Testis (tissue), 2 donors: ENCODE measurements at regions not wholly inside any gene's neighbourhood (a gene's known extent, or its start where the extent isn't known, plus 50 kb on each side); places are given as distances from the start of the nearest gene placed in this dataset.

Experiments
- CTCF ChIP-seq, 3 experiments: fragments of 450-650 bp in 2 of 3; fragments of 200-600 bp in 1 of 3; sonication (generic) in 1 of 3; IDR thresholded peaks; one replicate each; pipeline ENCODE4 v1.5.1; 2016 to 2019; ENCODE audit warnings: antibody characterized with exemption in 3 of 3, mild to moderate bottlenecking in 2 of 3, moderate library complexity in 1 of 3
- POLR2A ChIP-seq: fragments of 450-650 bp; IDR thresholded peaks from one replicate; pipeline ENCODE4 v1.6.1; 2017; ENCODE audit warnings: antibody characterized with exemption, mild to moderate bottlenecking, moderate library complexity

- TF ChIP-seq CTCF (IDR thresholded peaks at IDR 0.05) (no peak), POLR2A (no peak)
Observed at GRCh38 chrY:15345471-15346155, 821.3 kb downstream of the NLGN4Y start.
